CD4-positive, alpha-beta T cell treated with Interleukin-2 at 100 ng/mL for 4 hours (primary cell): ENCODE measurements at regions not wholly inside any gene's neighbourhood (a gene's known extent, or its start where the extent isn't known, plus 50 kb on each side); places are given as distances from the start of the nearest gene placed in this dataset.
"Not testable (repeated sequence)": the region's sequence is repeated elsewhere in the genome, so short reads cannot be mapped to it uniquely, and the experiment has no call there.

ENCODE experiments used
- DNase-seq: peaks from one replicate; pipeline ENCODE4 v3.0.0-alpha.2; 2020; ENCODE audit warnings: low spot score

DNA sequence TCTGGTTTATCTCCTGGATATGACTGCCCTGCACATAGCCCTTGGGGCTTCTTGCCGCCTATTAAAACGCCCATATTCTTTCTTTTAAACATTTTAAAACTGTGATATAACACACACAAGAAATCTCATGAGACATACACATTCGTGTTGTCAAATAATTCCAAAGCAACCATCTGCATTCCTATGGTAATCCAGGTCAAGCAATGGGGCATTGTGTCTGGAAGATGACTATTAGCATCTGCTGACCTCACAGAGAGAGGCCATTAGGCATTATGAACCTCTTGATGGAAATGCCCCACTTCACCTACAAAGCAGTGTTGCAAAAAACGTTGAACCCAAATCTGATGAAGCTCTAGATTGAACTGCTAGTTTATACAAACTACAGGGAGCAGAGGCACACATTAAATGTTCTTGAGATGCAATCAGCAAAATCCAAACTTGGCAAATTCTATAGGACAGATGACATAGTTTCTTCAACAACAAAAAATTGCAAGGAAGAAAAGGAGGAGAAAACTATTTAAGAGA lies 513.8 kb upstream of the CCDC196 start:
- DNase-seq = no peak

GRCh38 chr14:65972891-65973290 lies 513.3 kb upstream of the CCDC196 start:
- no peak for DNase-seq

DNA sequence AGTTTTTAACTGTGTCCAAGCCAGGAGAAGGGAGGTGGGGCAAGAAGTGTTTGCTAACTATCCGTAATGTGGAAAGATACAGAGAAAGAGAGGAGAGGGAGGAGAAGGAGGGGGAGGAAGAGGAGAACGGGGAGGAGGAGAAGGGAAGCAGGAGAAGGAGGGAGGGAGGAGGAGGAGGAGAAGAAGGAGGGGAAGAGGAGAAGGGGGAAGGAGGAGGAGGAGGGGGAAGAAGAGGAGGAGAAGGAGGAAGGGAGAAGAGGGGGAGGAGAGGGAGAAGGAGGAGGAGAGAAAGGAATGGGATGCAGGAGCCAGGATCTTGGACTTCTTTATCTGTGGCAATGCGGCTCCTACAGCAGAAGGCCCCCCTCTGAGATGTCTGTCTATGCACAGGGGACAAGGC lies 510.3 kb upstream of the CCDC196 start:
- no peak for DNase-seq

- DNase-seq = no peak
Measured at GRCh38 chr14:65976761-65977404, 509.3 kb upstream of the CCDC196 start.

DNA sequence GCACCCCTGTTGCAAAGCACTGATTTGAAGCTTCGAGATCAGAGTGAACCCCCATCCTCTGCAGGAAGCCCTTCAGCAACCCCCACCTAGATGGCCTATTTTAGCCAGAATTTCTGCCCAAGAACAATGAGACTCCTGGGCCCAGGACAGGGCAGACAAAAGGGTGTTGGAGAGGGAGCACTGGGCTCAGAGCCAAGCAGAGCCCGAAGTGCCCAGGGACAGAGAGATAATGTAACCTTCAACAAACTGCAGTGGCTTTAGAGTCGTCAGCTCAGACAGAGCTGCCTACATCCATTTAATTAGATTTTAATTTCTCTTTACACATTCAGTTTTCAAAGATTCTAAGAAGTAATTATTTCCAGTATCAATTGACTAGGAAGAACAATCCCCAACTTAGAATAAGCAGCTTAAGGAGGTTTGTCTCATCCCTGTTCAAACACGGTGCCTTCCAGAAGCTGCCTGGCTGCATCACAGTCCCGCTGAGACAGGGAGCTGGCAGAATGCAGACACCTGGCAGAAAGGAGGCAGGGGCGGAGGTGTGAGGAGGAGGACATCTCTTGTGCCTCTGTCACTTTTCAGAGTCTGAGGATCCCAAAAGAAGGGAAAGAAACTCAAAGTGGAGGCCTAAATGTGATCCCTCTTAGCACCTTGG lies 504.9 kb upstream of the CCDC196 start:
- no peak for DNase-seq

DNA sequence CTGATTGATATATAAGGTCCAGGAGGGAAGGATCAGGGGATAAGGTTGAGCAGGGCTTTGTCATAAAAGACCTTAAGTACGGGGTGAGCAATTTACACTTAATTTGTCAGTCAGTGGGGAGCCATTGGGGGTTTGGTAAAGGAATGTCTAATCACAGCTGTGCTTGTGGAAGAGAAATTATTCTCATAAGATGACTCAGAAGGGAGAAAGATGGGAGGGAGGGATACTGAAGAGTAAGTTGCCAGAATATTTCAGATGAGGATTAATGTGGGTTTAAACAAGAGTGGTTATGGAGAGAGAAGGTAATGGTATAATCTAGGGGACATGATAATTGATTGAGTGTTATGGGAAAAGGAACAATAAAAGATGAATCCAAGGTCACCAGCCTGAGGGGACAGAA lies 500.1 kb upstream of the CCDC196 start:
- no peak for DNase-seq

- no peak for DNase-seq
Measured at GRCh38 chr14:65989981-65990380, 496.2 kb upstream of the CCDC196 start.

GRCh38 chr14:65991104-65991503 lies 495.1 kb upstream of the CCDC196 start:
- DNase-seq = no peak

- not testable (repeated sequence) for DNase-seq
Measured at GRCh38 chr14:65991935-65992334, 494.2 kb upstream of the CCDC196 start.

GRCh38 chr14:65993103-65993502 lies 493.1 kb upstream of the CCDC196 start:
- DNase-seq = no peak

DNA sequence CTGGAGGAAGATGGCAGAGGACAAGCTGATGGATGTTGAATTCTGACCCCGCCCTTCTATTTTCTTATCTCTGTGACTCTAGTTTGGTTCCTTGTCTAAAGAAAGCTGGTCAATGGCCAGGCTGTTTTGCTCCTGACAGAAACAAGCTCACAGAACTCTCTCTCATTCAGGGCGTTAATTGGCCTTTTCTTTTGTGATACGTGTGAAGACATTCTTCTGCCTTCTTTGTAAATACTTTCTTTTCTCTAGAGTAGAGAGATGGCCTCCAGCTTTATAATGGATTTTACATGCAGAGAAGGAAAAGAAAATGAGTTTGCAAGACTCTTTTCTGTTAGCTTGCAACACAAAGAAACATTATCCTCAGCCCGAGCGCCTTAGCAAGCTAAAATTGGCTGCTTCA lies 492.2 kb upstream of the CCDC196 start:
- DNase-seq = no peak

- DNase-seq = no peak
Measured at GRCh38 chr14:65997347-65997746, 488.8 kb upstream of the CCDC196 start.

GRCh38 chr14:65999865-66000264 lies 486.3 kb upstream of the CCDC196 start:
- DNase-seq = no peak

DNA sequence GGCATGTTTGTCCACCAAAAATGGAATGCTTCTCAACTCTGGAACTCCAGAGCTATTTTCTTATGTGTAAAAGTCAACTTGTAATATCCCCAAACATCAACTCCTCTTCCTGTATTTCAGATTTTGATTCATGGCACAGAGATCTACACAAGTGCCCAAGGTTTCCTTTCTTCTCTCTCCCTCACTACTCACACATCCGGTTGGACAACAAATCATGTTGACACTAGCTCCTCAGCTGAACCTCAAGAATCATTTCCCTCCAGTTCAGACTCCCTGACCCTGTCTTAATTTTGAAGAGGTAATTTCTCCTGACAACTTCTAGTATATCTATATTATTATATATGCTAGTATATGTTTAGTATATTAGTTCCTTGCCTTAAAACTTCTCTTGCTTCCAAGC lies 485.4 kb upstream of the CCDC196 start:
- DNase-seq = no peak

DNA sequence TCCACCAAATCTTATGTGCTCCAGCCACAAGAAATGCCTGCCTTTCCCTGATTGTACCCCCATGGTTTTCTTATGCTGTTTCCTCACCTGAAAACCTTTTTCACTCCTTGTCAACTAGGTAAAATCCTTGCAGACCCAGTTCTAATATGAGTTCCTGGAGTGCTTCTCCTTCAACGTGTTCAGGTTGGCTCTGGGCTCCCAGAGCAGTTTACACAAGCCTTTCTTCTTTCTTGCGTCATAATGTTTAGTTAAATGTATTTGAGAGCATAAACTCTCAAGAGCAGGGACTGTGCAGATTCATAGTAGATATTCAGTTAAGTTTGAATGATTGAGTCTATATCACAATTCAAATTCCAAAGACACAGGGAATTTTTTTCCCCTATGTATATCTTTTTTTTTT lies 484.8 kb upstream of the CCDC196 start:
- no peak for DNase-seq

- DNase-seq = no peak
Measured at GRCh38 chr14:66003082-66003730, 483.0 kb upstream of the CCDC196 start.

GRCh38 chr14:66005900-66006434 lies 480.2 kb upstream of the CCDC196 start:
- DNase-seq = no peak

GRCh38 chr14:66008631-66009030 lies 477.5 kb upstream of the CCDC196 start:
- no peak for DNase-seq

- DNase-seq = no peak
Measured at GRCh38 chr14:66009089-66009488, 477.1 kb upstream of the CCDC196 start.

GRCh38 chr14:66010695-66011094 lies 475.5 kb upstream of the CCDC196 start:
- no peak for DNase-seq

GRCh38 chr14:66011855-66012254 lies 474.3 kb upstream of the CCDC196 start:
- DNase-seq = no peak

- DNase-seq = not testable (repeated sequence)
Measured at GRCh38 chr14:66013607-66014006, 472.6 kb upstream of the CCDC196 start.
